GM12864 (cell line): ENCODE measurements at regions not wholly inside any gene's neighbourhood (a gene's known extent, or its start where the extent isn't known, plus 50 kb on each side); places are given as distances from the start of the nearest gene placed in this dataset.

Experiments
- DNase-seq: peaks from one replicate; pipeline ENCODE4 v3.0.0-alpha.2; 2011; ENCODE audit warnings: low read depth
- H3K4me3 ChIP-seq: 2 replicates; pipeline ENCODE4 v1.5.1; 2011; ENCODE audit warnings: mild to moderate bottlenecking, low read depth, low read length, control low read depth
- TF ChIP-seq, protein P1 (sequence below): IDR thresholded peaks from 2 replicates; pipeline ENCODE4 v1.5.1; 2011; ENCODE audit warnings: low read depth, mild to moderate bottlenecking, moderate library complexity, low read length, control low read depth, inconsistent platforms; ENCODE audit errors: missing control alignments

DNA sequence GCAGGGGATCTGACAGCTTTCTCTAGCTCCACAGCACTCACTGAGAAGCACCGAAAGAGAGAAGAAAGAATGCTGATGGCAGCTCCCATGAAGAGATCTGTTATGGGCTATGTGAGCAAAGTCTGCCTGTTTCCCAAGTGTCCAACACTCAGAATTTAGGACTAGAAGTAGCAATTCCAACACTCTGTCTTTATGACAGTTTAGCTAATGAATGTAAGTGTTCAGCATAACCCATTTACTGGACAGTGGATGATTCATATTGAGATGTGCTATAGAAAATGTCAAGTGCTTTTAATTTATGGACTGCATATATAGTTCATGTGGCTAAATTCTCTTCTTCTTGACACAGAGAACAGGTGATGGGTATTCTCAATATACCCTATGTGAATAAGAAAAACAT is 683.1 kb upstream of the ZNF608 start:
- no peak overlapping the region for H3K4me3 ChIP-seq
- DNase-seq, result no peak
- TF ChIP-seq, protein P1, sequence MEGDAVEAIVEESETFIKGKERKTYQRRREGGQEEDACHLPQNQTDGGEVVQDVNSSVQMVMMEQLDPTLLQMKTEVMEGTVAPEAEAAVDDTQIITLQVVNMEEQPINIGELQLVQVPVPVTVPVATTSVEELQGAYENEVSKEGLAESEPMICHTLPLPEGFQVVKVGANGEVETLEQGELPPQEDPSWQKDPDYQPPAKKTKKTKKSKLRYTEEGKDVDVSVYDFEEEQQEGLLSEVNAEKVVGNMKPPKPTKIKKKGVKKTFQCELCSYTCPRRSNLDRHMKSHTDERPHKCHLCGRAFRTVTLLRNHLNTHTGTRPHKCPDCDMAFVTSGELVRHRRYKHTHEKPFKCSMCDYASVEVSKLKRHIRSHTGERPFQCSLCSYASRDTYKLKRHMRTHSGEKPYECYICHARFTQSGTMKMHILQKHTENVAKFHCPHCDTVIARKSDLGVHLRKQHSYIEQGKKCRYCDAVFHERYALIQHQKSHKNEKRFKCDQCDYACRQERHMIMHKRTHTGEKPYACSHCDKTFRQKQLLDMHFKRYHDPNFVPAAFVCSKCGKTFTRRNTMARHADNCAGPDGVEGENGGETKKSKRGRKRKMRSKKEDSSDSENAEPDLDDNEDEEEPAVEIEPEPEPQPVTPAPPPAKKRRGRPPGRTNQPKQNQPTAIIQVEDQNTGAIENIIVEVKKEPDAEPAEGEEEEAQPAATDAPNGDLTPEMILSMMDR, result no peak

DNA sequence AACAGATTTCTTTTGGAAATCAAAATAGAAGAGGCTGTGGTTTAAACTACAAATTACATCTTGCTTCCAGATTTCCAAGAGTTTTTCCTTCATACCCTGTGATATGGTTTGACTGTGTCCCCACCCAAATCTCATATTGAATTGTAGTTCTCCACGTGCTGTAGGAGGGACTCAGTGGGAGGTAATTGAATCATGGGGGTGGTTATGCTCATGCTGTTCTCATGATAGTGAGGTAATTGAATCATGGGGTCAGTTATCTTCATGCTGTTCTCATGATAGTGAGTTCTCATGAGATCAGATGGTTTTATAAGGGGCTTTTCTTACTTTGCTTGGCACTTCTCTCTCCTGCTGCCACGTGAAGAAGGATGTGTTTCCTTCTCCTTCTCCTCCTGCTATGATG is 687.0 kb upstream of the ZNF608 start:
- no peak overlapping the region for H3K4me3 ChIP-seq
- TF ChIP-seq, protein P1, result no peak
- DNase-seq, result no peak

- TF ChIP-seq, protein P1, result no peak
- H3K4me3 ChIP-seq, result no peak overlapping the region
- DNase-seq, result no peak
Measured at GRCh38 chr5:125439243-125439642, 692.8 kb upstream of the ZNF608 start.

DNA sequence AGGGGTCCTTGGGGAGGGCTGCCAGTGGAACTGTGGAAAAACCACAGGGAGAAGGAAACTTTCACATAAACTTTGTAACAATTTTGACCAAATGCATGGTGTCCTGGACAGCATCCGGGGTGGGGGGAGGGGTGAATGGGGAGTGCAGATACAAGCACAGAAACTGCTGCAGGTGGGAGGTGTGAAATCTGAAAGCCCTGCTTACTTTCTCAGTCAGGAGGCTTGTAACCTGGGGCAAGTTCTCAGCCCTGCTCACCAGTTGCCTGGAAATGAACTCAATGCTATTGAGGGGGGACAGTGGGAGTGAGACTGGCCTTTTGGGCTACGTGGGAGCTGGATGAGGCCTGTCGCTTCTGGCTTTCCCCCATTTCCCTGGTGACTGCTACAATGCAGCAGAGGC is 694.5 kb upstream of the ZNF608 start:
- TF ChIP-seq, protein P1, result no peak
- H3K4me3 ChIP-seq, result no peak overlapping the region
- DNase-seq, result no peak

DNA sequence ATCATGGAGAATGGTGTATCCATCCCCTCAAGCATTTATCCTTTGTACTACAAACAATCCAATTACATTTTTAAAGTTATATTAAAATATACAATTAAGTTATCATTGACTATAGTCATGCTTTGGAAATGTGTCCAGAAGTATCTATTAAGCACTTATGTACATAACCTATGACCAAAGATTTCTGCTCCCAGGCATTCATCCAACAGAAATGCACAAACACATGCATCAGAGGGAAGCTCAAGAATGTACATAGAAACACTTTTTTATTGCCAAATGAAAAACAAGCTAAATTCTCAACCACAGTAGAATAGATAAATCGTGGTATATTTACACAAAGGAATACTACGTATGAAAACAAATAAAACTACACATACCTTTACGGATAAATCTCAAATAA is 700.5 kb upstream of the ZNF608 start:
- TF ChIP-seq, protein P1, result no peak
- no peak overlapping the region for H3K4me3 ChIP-seq
- DNase-seq, result no peak

GRCh38 chr5:125450771-125451170 is 704.3 kb upstream of the ZNF608 start:
- no peak for DNase-seq
- no peak overlapping the region for H3K4me3 ChIP-seq
- TF ChIP-seq, protein P1, result no peak

- no peak overlapping the region for H3K4me3 ChIP-seq
- TF ChIP-seq, protein P1, result no peak
Measured at GRCh38 chr5:125451622-125452021, 705.2 kb upstream of the ZNF608 start.

More at GRCh38 chr5:125451622-125452021, 705.2 kb upstream of the ZNF608 start:
- DNase-seq, result no peak
